ENCODE measurements at regions not wholly inside any gene's neighbourhood (a gene's known extent, or its start where the extent isn't known, plus 50 kb on each side); places are given as distances from the start of the nearest gene placed in this dataset.

- TF ChIP-seq EZH2 (IDR thresholded peaks at IDR 0.05; ENCODE audit: low read length, missing control alignments), result no peak
- H3K9me3 ChIP-seq (ENCODE audit: control insufficient read depth, insufficient read depth, low read depth, low read length), result no peaks in the 10 kb centered on the region
- no peak for DNase-seq (ENCODE audit: low read depth in 2 of 2)
- no peaks in the 10 kb centered on the region for H3K79me2 ChIP-seq (ENCODE audit: control insufficient read depth, insufficient read depth, low read length)
- no peak overlapping the region for H3K9ac ChIP-seq (ENCODE audit: insufficient read depth, low read length)
- H2AFZ ChIP-seq (ENCODE audit: low read length), result no peak overlapping the region
- H3K27me3 ChIP-seq (ENCODE audit: control insufficient read depth, insufficient read depth, low read length), result no peaks in the 10 kb centered on the region
- no peak overlapping the region for H3K27ac ChIP-seq (ENCODE audit: insufficient read depth, low read length)
- no peak overlapping the region for H3K4me3 ChIP-seq (replicated peaks in 1 of 4; ENCODE audit: control extremely low read depth in 1 of 4, insufficient read depth in 1 of 4, low read depth in 3 of 4, low read length in 4 of 4)
- no peaks in the 10 kb centered on the region for H3K4me1 ChIP-seq (ENCODE audit: control insufficient read depth, extremely low read depth, insufficient read depth, low read length)
- no peak overlapping the region for H3K4me2 ChIP-seq (ENCODE audit: extremely low read depth, insufficient read depth, low read length)
- no peaks in the 10 kb centered on the region for H3K36me3 ChIP-seq (ENCODE audit: control insufficient read depth, insufficient read depth, low read length)
- H4K20me1 ChIP-seq (ENCODE audit: control insufficient read depth, extremely low read depth, insufficient read depth, low read length), result no peaks in the 10 kb centered on the region
Observed at GRCh38 chr4:83170952-83171399, 56.4 kb upstream of the PLAC8 start.

Data from fibroblast of lung (primary cell).